ENCODE measurements at regions not wholly inside any gene's neighbourhood (a gene's known extent, or its start where the extent isn't known, plus 50 kb on each side); places are given as distances from the start of the nearest gene placed in this dataset.

GRCh38 chr12:29066011-29066588 lies 83.0 kb upstream of the FAR2 start (continued):
- TF ChIP-seq PAX8 (IDR thresholded peaks at IDR 0.05) = no peak
- no peak for TF ChIP-seq ASH2L (IDR thresholded peaks at IDR 0.05; ENCODE audit: borderline replicate concordance, low read depth)
- TF ChIP-seq EP300 (IDR thresholded peaks at IDR 0.05; ENCODE audit: borderline replicate concordance in 1 of 2, control insufficient read depth in 1 of 2, low read depth in 2 of 2, low read length in 2 of 2) = peak; percentile 32 to 49; a peak in 1 of 4 replicates
- peak; percentile 61; the same call in 1 of the 2 replicates for TF ChIP-seq BCL11A (IDR thresholded peaks at IDR 0.05; ENCODE audit: low read depth, low read length)
- TF ChIP-seq, protein P1, sequence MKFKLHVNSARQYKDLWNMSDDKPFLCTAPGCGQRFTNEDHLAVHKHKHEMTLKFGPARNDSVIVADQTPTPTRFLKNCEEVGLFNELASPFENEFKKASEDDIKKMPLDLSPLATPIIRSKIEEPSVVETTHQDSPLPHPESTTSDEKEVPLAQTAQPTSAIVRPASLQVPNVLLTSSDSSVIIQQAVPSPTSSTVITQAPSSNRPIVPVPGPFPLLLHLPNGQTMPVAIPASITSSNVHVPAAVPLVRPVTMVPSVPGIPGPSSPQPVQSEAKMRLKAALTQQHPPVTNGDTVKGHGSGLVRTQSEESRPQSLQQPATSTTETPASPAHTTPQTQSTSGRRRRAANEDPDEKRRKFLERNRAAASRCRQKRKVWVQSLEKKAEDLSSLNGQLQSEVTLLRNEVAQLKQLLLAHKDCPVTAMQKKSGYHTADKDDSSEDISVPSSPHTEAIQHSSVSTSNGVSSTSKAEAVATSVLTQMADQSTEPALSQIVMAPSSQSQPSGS (IDR thresholded peaks at IDR 0.05; ENCODE audit: low read length) = peak; percentile 75
- TF ChIP-seq SIN3A (IDR thresholded peaks at IDR 0.05; ENCODE audit: low read depth, low read length) = no peak

DNA sequence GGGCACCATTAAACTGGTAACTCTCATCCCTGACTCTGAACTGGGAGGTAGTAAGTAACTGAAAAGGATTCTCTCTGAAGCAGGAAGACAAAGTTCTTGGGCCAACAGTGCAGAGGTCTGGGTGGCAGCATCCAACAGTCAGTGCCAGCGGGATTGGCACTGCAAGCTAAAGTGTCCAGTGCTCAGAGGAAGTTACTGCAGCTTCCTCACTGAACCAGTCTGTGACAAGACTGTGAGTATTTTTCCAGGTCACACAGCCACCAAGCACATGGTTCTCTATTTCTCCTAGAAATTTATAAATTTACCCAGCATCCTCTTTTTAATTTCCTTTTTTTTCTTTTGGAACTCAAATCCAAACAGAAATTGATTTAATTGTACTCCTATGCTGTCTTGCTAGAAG lies 81.6 kb upstream of the FAR2 start:
- Histone ChIP-seq H3K4me3 (no peak overlapping the region), H3K9me3 (replicated peaks; ENCODE audit: control insufficient read depth, insufficient read depth, low read length) (no peaks in the 10 kb centered on the region), H2AFZ (ENCODE audit: control insufficient read depth, low read depth, low read length) (no peak overlapping the region), H3K36me3 (ENCODE audit: control insufficient read depth in 2 of 2, insufficient read depth in 2 of 2, low read length in 1 of 2) (no peaks in the 10 kb centered on the region), H3K9ac (ENCODE audit: control insufficient read depth, insufficient read depth, low read length) (no peak overlapping the region), H3K27me3 (replicated peaks in 1 of 2; ENCODE audit: control insufficient read depth in 2 of 2, insufficient read depth in 2 of 2, low read length in 1 of 2) (no peaks in the 10 kb centered on the region; a peak in 1 of 4 replicates), H4K20me1 (ENCODE audit: control insufficient read depth, insufficient read depth) (no peaks in the 10 kb centered on the region), H3K27ac (ENCODE audit: control insufficient read depth, insufficient read depth) (no peak overlapping the region), H3K4me2 (ENCODE audit: control insufficient read depth, insufficient read depth) (no peak overlapping the region), H3K4me1 (ENCODE audit: control insufficient read depth, insufficient read depth, low read length) (no peaks in the 10 kb centered on the region), H3K79me2 (ENCODE audit: control insufficient read depth, insufficient read depth, low read length) (no peaks in the 10 kb centered on the region)
- intact Hi-C loops (cut with micrococcal nuclease; ENCODE audit: unreplicated experiment) = no loop called here
- no peak for TF ChIP-seq ZNF217 (IDR thresholded peaks at IDR 0.05)
- TF ChIP-seq YY1 (IDR thresholded peaks at IDR 0.05; ENCODE audit: low read depth, low read length) = no peak
- TF ChIP-seq SPI1 (IDR thresholded peaks at IDR 0.05; ENCODE audit: borderline replicate concordance, insufficient read depth, low read depth, low read length) = no peak
- no peak for TF ChIP-seq NRF1 (conservative IDR thresholded peaks at IDR 0.05; ENCODE audit: low read depth, low read length)
- no peak for TF ChIP-seq RFX5 (IDR thresholded peaks at IDR 0.05; ENCODE audit: low read depth, low read length)
- no peak for TF ChIP-seq SREBF1 (IDR thresholded peaks at IDR 0.05; ENCODE audit: low read length)
- TF ChIP-seq SMARCA5 (IDR thresholded peaks at IDR 0.05) = no peak
- no peak for TF ChIP-seq BHLHE40 (IDR thresholded peaks at IDR 0.05; ENCODE audit: borderline replicate concordance in 1 of 2, low read depth in 2 of 2, low read length in 1 of 2)
- no peak for TF ChIP-seq PAX5 (IDR thresholded peaks at IDR 0.05; ENCODE audit: borderline replicate concordance, low read depth, low read length)
- TF ChIP-seq IKZF2 (IDR thresholded peaks at IDR 0.05) = no peak
- no peak for TF ChIP-seq ESRRA (IDR thresholded peaks at IDR 0.05; ENCODE audit: low read length)
- no peak for TF ChIP-seq TCF7 (IDR thresholded peaks at IDR 0.05; ENCODE audit: borderline replicate concordance)
- POLR2A ChIA-PET = interaction anchor here (0.7 kb wide), 1 partner anchor 20 kb away, joined by 3 read pairs; no protein-coding TSS in a partner anchor
- no peak for ATAC-seq
- CTCF ChIA-PET = interaction anchor here (1.7 to 3.7 kb wide), 2 partner anchors 10 to 250 kb away, joined by 5 to 11 read pairs; no protein-coding TSS in a partner anchor
- no TSS peak for BruUV-seq (replicated peaks)
- WGBS (ENCODE audit: insufficient coverage, insufficient replicate concordance, low lambda C conversion rate, missing lambda C conversion rate) = 0% methylated on average over 1 of the region's 1 CpG
- no peak for DNase-seq (ENCODE audit: low read depth, low spot score)
- in situ Hi-C loops (cut with MboI) = no loop called here
- RAD21 ChIA-PET (ENCODE audit: unreplicated experiment) = no interaction called here
- FAIRE-seq = no peak
- SMC1A ChIA-PET (ENCODE audit: uncharacterized antibody, unreplicated experiment) = interaction anchor here (1.0 to 1.7 kb wide), 4 partner anchors 11 to 250 kb away, joined by 3 to 5 read pairs (median 3); no protein-coding TSS in a partner anchor
